H1 (cell line): ENCODE measurements at regions not wholly inside any gene's neighbourhood (a gene's known extent, or its start where the extent isn't known, plus 50 kb on each side); places are given as distances from the start of the nearest gene placed in this dataset.
A peak's percentile ranks its signal among the peaks of the same experiment; 100 is the strongest.

Experiments used
- CTCF ChIA-PET: fragments of 300-600 bp; sonication (Branson Sonifier 250); formaldehyde crosslinking; loops from one replicate; lab custom pipeline; 2021; ENCODE audit not compliant: partially characterized antibody; lab: Charles Lee
- POLR2A ChIA-PET: fragments of 300-600 bp; sonication (Branson Sonifier 250); formaldehyde crosslinking; loops from one replicate; lab custom pipeline; 2021; ENCODE audit warnings: inconsistent platforms; ENCODE audit not compliant: partially characterized antibody; lab: Charles Lee
- DNase-seq, 2 experiments: peaks; one replicate each; pipeline versions ENCODE4 v3.0.0 to v3.0.0-alpha.2; 2010 to 2022; ENCODE audit warnings: low spot score in 2 of 2, low read depth in 1 of 2, mixed read lengths in 1 of 2
- FAIRE-seq: peaks from 2 replicates; lab custom pipeline; 2011; peaks lifted over from hg19 to GRCh38; lab: Jason Lieb, UNC
- H2AFZ ChIP-seq: 2 replicates; pipeline ENCODE4 v1.8.1; 2012; ENCODE audit warnings: low read length, inconsistent platforms
- H2AK5ac ChIP-seq: 2 replicates; pipeline ENCODE4 v1.6.1; 2013; ENCODE audit warnings: low read depth, low read length
- H2BK120ac ChIP-seq: replicated peaks from 2 replicates; pipeline ENCODE3; 2013; ENCODE audit warnings: low read depth, low read length, inconsistent platforms
- H2BK12ac ChIP-seq: 2 replicates; pipeline ENCODE4 v1.6.1; 2013; ENCODE audit warnings: low read depth, low read length
- H2BK15ac ChIP-seq: 2 replicates; pipeline ENCODE4 v1.6.1; 2013; ENCODE audit warnings: low read length
- H2BK20ac ChIP-seq: 2 replicates; pipeline ENCODE4 v1.6.1; 2013; ENCODE audit warnings: low read length
- H2BK5ac ChIP-seq: 2 replicates; pipeline ENCODE4 v1.6.1; 2013; ENCODE audit warnings: low read depth, low read length
- H3K14ac ChIP-seq: 2 replicates; pipeline ENCODE4 v1.6.1; 2013; ENCODE audit warnings: inconsistent platforms; ENCODE audit not compliant: insufficient read length
- H3K18ac ChIP-seq: 2 replicates; pipeline ENCODE4 v1.6.1; 2013; ENCODE audit warnings: low read length; ENCODE audit errors: extremely low read depth
- H3K23ac ChIP-seq: 2 replicates; pipeline ENCODE4 v1.6.1; 2013; ENCODE audit warnings: inconsistent platforms; ENCODE audit not compliant: insufficient read length
- H3K23me2 ChIP-seq: 2 replicates; pipeline ENCODE4 v1.6.1; 2013; ENCODE audit warnings: low read depth, low read length
- H3K27ac ChIP-seq: 2 replicates; pipeline ENCODE4 v1.6.1; 2011; ENCODE audit warnings: low read depth, low read length, inconsistent platforms
- H3K27me3 ChIP-seq, 4 experiments: replicated peaks in 1 of 4; 1 replicate in 1 of 4; 2 replicates in 3 of 4; pipeline versions ENCODE4 v1.6.1 to v1.8.1; 2011 to 2013; ENCODE audit warnings: low read length in 3 of 4, mild to moderate bottlenecking in 3 of 4, inconsistent platforms in 2 of 4, mixed read lengths in 2 of 4, moderate library complexity in 1 of 4; ENCODE audit not compliant: control insufficient read depth in 3 of 4, insufficient read depth in 3 of 4; ENCODE audit errors: extremely low read depth in 1 of 4
- H3K36me3 ChIP-seq, 4 experiments: 2 replicates each; pipeline versions ENCODE4 v1.6.1 to v1.8.1; 2011 to 2013; ENCODE audit warnings: mild to moderate bottlenecking in 4 of 4, low read length in 3 of 4, moderate library complexity in 2 of 4, control low read depth in 1 of 4, inconsistent platforms in 1 of 4; ENCODE audit not compliant: insufficient read depth in 4 of 4, control insufficient read depth in 2 of 4
- H3K4ac ChIP-seq: replicated peaks from 2 replicates; pipeline ENCODE3; 2013; ENCODE audit warnings: low read length, low read depth, mixed read lengths, inconsistent platforms; ENCODE audit not compliant: insufficient read length
- H3K4me1 ChIP-seq, 4 experiments: replicated peaks in 1 of 4; 1 replicate in 1 of 4; 2 replicates in 3 of 4; pipeline versions ENCODE4 v1.6.1 to v1.8.1; 2011 to 2013; ENCODE audit warnings: low read length in 3 of 4, inconsistent platforms in 2 of 4, mixed read lengths in 1 of 4; ENCODE audit not compliant: insufficient read depth in 4 of 4, control insufficient read depth in 3 of 4
- H3K4me2 ChIP-seq, 2 experiments: 2 replicates each; pipeline versions ENCODE4 v1.6.1 to v1.8.1; 2011 to 2013; ENCODE audit warnings: low read depth in 2 of 2, low read length in 2 of 2, control low read depth in 1 of 2, inconsistent platforms in 1 of 2, mild to moderate bottlenecking in 1 of 2; ENCODE audit not compliant: insufficient read depth in 1 of 2
- H3K4me3 ChIP-seq, 4 experiments: fragments of 200-600, 300-600 bp in 1 of 4; sonication (generic), shearing (Covaris generic), sonication (Bioruptor Twin) in 1 of 4; 2 replicates each; pipeline versions ENCODE4 v1.5.1 to v1.8.1; 2011 to 2016; ENCODE audit warnings: low read length in 4 of 4, low read depth in 3 of 4, control low read depth in 2 of 4, inconsistent platforms in 2 of 4, mild to moderate bottlenecking in 2 of 4, mixed read lengths in 1 of 4, moderate library complexity in 1 of 4; ENCODE audit not compliant: insufficient read depth in 2 of 4; ENCODE audit errors: extremely low read depth in 1 of 4
- H3K56ac ChIP-seq: replicated peaks from 2 replicates; pipeline ENCODE3; 2013; ENCODE audit warnings: low read depth, mild to moderate bottlenecking, mixed read lengths, low read length, inconsistent platforms; ENCODE audit not compliant: insufficient read length
- H3K79me1 ChIP-seq: 2 replicates; pipeline ENCODE4 v1.6.1; 2013; ENCODE audit warnings: low read depth, low read length, control low read depth
- H3K79me2 ChIP-seq, 2 experiments: 2 replicates each; pipeline versions ENCODE4 v1.6.1 to v1.8.1; 2012 to 2013; ENCODE audit warnings: low read length in 2 of 2, mild to moderate bottlenecking in 2 of 2, inconsistent platforms in 1 of 2; ENCODE audit not compliant: insufficient read depth in 2 of 2, control insufficient read depth in 1 of 2
- H3K9ac ChIP-seq, 4 experiments: replicated peaks in 1 of 4; 1 replicate in 1 of 4; 2 replicates in 3 of 4; pipeline versions ENCODE4 v1.6.1 to v1.8.1; 2011 to 2013; ENCODE audit warnings: low read depth in 3 of 4, low read length in 3 of 4, control low read depth in 2 of 4, mild to moderate bottlenecking in 2 of 4, moderate library complexity in 2 of 4, inconsistent platforms in 1 of 4; ENCODE audit errors: extremely low read depth in 1 of 4
- H3K9me3 ChIP-seq, 2 experiments: 2 replicates each; pipeline versions ENCODE4 v1.6.1 to v1.8.1; 2012 to 2013; ENCODE audit warnings: mild to moderate bottlenecking in 2 of 2, moderate library complexity in 2 of 2, control low read depth in 1 of 2, inconsistent platforms in 1 of 2, low read depth in 1 of 2, low read length in 1 of 2, mixed read lengths in 1 of 2; ENCODE audit not compliant: insufficient read depth in 2 of 2
- H4K20me1 ChIP-seq, 2 experiments: replicated peaks in 1 of 2; 2 replicates each; pipeline versions ENCODE3 to v1.8.1; 2011 to 2013; ENCODE audit warnings: inconsistent platforms in 2 of 2, low read length in 2 of 2, mild to moderate bottlenecking in 1 of 2; ENCODE audit not compliant: insufficient read depth in 2 of 2, control insufficient read depth in 1 of 2
- H4K5ac ChIP-seq: 2 replicates; pipeline ENCODE4 v1.6.1; 2013; ENCODE audit warnings: low read length, low read depth, mixed read lengths, inconsistent platforms; ENCODE audit not compliant: insufficient read length
- H4K8ac ChIP-seq: 2 replicates; pipeline ENCODE4 v1.8.0; 2013; ENCODE audit warnings: mild to moderate bottlenecking, moderate library complexity, low read length, inconsistent platforms; ENCODE audit not compliant: insufficient read depth; ENCODE audit errors: extremely low read depth
- H4K91ac ChIP-seq: replicated peaks from 2 replicates; pipeline ENCODE3; 2013; ENCODE audit warnings: low read length, mixed read lengths, inconsistent platforms; ENCODE audit not compliant: insufficient read length
- CEBPB ChIP-seq: IDR thresholded peaks from 2 replicates; pipeline ENCODE4 v1.6.1; 2012; ENCODE audit warnings: low read depth, low read length
- WGBS, 2 experiments: shearing (Covaris generic) in 1 of 2; methylation state at CpG; one replicate each; pipeline versions ENCODE4 v1.1.6 to v1.1.7; 2013 to 2015; ENCODE audit warnings: low lambda C conversion rate in 2 of 2, mixed read lengths in 2 of 2, inconsistent platforms in 1 of 2, low coverage in 1 of 2, missing lambda C conversion rate in 1 of 2; ENCODE audit not compliant: insufficient replicate concordance in 2 of 2, insufficient coverage in 1 of 2, insufficient read length in 1 of 2; ENCODE audit errors: extremely low coverage in 1 of 2, missing lambda C conversion rate in 1 of 2; 5-methylcytosine and 5-hydroxymethylcytosine counted together

- Histone ChIP-seq H3K36me3 (no peaks in the 10 kb centered on the region), H3K14ac (no peak overlapping the region), H4K20me1 (no peaks in the 10 kb centered on the region), H3K79me1 (no peaks in the 10 kb centered on the region), H3K4me2 (no peak overlapping the region), H3K27ac (no peak overlapping the region), H3K79me2 (no peaks in the 10 kb centered on the region), H2AFZ (peak overlapping the region; percentile 37; the same call in 1 of the 2 replicates), H2BK20ac (no peak overlapping the region), H2BK15ac (no peak overlapping the region), H3K18ac (no peak overlapping the region), H3K4me3 (no peak overlapping the region), H3K9ac (no peak overlapping the region), H3K23me2 (no peaks in the 10 kb centered on the region), H2BK120ac (no peak overlapping the region), H2BK5ac (no peak overlapping the region), H3K23ac (no peak overlapping the region), H3K27me3 (no peaks in the 10 kb centered on the region), H4K8ac (no peak overlapping the region), H4K5ac (no peak overlapping the region), H3K4ac (no peak overlapping the region), H3K4me1 (no peaks in the 10 kb centered on the region), H3K56ac (no peak overlapping the region), H4K91ac (no peak overlapping the region), H3K9me3 (peaks cover 9 to 16% of the 10 kb centered on the region in 2 experiments), H2AK5ac (no peak overlapping the region), H2BK12ac (no peak overlapping the region)
- FAIRE-seq (no peak), DNase-seq (no peak)
- ChIA-PET CTCF (interaction anchor here (1.2 kb wide), 1 partner anchor 23 kb away, joined by 3 read pairs; no protein-coding TSS in a partner anchor), POLR2A (no interaction called here)
- 90% methylated on average over 5 of the region's 5 CpGs; no CpG with 5 or more reads in 1 of the 2 experiments for WGBS, 2 experiments
- no peak for TF ChIP-seq CEBPB
Measured at GRCh38 chr4:123577225-123577906, 180.8 kb downstream of the SPRY1 start.
